GM19324 (cell line): ENCODE measurements at regions not wholly inside any gene's neighbourhood (a gene's known extent, or its start where the extent isn't known, plus 50 kb on each side); places are given as distances from the start of the nearest gene placed in this dataset.
"Not testable (repeated sequence)": the region's sequence is repeated elsewhere in the genome, so short reads cannot be mapped to it uniquely, and the experiment has no call there.

Source experiments
- ATAC-seq: cut with Tn5 transposase; IDR thresholded peaks from one replicate; pipeline ENCODE4 v1.9.1; 2021; ENCODE audit warnings: mild to moderate bottlenecking, moderate library complexity; ENCODE audit not compliant: unreplicated experiment, low FRiP score

GRCh38 chr16:10312784-10313724 lies 72.8 kb upstream of the ATF7IP2 start:
- ATAC-seq: peak; percentile 73

DNA sequence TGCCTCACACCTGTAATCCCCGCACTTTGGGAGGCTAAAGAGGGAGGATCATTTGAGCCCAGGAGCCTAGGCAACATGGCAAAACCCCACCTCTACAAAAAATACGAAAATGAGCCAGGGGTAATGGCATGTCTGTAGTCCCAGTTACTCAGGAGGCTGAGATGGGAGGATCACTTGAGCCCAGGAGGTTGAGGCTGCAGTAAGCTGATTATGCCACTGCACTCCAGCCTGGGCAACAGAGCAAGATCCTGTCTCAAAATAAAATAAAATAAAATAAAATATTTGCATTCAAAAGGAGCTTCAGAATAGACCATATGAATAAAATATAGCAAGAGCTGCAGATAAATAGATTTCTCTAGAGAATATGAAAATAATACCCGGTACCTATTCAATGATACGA lies 71.5 kb upstream of the ATF7IP2 start:
- no peak for ATAC-seq

DNA sequence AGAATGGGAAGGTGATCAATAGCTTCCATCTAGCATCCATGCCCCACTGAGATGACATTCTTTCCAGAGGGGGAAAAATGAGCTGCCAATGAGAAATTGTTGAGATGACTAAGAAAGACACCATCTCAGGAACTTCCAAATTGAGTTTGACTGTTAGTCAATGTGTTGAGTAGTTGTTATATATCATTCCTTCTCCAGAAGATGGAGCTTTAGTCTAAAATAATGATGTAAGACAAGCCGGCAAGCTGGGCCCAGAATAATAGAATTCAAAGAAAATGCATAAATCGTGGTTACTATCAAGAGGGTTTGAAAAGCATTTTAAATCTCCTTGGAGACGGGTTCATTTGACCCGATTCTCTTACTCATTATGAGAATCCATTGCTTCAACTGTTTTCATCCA lies 71.0 kb upstream of the ATF7IP2 start:
- ATAC-seq: no peak

DNA sequence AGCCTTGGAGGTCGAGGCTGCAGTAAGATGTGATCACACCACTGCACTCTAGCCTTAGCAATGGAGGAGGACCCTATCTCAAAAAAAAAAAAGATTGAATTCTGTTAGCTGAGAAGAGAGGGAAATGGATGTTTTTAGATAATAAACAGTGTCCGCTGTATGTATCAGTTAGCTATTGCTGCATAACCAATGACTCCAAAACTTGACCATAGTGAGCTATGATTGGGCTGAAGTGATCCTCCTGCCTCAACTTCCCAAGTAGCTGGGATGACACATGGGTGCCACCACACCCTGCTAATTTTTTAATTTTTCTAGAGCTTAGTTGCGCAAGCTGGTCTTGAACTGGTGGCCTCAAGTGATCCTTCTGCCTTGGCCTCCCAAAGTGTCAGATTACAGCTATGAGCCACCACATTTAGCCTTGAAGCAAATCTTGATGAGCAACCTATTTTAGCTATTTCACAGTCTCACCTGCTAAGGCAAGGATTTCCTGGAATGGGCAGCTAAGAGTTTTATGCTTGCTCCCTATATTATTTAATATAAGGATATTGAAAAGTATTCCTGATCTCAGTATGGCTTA lies 68.3 kb upstream of the ATF7IP2 start:
- ATAC-seq: no peak

GRCh38 chr16:10318798-10319500 lies 66.9 kb upstream of the ATF7IP2 start:
- no peak for ATAC-seq

DNA sequence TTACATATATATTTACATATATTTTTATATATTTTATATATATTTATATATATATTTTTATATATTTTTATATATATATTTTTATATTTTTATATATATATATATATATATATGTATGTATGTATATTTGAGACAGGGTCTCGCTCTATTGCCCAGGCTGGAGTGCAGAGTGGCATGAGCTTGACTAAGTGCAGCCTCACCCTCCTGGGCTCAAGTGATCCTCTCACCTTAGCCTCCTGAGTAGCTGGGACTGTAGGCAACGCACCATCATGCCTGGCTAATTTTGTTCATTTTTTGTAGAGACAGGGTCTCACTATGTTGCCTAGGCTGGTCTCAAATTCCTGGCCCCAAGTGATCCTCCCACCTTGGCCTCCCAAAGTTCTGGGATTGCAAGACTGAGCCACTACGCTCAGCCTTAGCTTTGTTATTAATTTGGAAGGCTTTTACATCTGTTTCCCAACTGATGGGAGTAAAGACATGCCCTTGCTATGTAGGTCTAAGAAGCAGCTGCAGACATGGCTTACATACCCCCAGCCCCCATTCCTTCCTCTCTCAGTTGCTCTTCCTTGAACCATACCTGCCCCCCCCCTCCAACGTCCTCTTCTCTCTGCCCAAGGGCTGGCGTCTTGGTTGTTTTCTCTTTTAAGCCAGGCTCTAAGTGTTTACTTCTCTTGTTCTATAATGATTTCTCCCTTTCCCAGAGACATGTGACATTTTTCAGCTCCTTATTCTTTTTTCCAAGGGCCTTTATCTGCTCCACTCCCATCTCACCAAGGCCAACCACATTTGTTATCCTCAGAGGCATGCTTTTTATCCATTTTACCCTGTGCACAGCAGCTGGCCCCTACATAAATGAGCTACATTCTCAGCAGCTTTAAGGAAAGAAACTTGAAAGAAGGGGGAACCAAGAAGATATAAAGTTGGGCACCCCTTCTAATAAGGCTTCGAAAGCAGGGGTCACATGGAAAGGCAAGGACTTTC lies 64.2 kb upstream of the ATF7IP2 start:
- no peak for ATAC-seq

DNA sequence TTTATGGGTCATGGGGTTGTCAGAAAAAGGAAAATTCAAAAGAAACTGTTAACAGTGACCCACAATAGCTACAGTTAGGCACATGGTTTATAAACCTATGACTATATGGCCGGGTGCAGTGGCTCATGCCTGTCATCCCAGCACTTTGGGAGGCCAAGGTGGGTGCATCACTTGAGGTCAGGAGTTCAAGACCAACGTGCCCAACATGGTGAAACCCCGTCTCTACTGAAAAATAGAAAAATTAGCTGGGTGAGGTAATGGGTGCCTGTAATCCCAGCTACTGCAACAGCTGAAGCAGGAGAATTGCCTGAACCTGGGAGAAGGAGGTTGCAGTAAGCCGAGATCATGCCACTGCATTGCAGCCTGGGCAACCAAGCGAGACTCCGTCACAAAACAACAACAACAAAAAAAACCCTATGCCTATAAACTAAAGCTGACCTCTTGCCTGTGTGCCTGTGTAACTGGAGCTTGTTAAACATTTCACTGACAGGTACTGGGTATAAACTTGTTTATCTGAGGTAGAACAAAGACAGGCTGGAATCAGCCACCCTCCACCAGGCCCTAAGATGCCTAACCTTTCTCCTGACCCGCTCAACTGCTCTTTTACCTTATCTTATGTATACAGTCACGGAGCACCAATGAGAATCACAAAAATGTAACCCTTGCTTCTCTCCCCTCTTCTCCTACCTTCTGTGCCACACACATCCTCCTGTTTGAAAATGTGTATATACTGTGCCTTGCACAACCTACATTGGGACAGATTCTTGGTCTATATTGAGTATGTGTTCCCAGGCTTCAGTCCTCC lies 62.9 kb upstream of the ATF7IP2 start:
- ATAC-seq: no peak

- ATAC-seq: no peak
These were observed 62.4 kb upstream of the ATF7IP2 start for GRCh38 chr16:10323528-10323869.

DNA sequence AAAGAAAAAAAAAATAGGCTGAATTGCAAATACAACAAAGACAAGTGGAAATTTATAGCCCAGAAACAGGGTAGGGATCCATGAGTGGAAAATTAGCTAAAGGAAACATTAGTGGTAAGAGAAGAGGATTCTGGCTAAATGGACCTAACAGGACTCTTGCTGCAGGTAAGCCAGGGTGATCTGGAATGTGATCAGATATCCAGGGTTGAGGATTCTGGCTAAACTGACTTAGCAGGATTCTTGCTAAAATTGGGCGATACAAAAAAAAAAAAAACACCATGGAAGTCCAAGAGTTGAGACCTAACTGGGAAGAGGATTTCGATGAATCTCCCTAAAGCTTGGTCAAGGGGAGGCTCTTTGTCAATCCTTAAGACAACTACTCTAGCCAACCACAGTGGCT lies 61.7 kb upstream of the ATF7IP2 start:
- no peak for ATAC-seq

DNA sequence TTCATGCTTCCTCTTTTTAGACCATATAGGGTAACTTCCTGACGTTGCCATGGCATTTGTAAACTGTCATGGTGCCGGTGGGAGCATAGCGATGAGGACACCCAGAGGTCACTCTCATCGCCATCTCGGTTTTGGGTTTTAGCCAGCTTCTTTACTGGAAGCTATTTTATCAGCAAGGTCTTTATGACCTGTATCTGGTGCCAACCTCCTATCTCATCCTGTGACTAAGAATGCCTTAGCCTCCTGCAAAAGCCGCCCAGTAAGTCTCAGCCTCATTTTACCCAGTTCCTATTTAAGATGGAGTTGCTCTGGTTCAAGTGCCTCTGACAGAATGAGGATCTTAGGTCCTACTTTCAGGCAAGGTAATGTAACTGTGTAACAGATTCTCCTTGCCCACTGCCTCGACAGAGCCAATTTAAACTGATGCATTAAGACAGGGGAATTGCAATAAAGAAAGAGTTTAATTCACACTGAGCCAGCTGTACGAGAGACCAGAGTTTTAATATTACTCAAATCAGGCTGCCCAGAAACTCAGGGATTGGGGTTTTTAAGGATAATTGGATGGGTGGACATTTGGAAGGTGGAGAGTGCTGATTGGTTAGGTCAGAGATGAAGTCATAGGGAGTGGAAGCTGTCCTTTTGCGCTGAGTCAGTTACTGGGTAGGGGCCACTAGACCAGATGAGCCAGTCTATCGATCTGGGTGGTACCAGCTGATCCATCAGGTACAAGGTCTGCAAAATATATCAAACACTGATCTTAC lies 59.9 kb upstream of the ATF7IP2 start:
- no peak for ATAC-seq

DNA sequence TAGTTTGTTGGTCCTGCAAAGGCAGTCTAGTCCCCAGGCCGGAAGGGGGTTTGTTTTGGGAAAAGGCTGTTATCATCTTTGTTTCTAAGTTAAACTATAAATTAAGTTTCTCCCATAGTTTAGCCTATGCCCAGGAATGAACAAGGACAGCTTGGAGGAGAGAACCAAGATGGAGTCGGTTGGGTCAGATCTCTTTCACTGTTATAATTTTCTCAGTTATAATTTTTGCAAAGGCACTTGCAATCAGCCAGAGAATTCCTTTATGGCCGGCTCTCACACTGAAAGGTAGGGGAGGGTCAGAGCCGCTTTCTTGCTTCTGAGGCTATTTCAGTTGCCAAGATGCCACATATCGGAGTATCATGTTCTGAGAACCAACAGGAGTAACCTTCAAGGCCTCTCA lies 59.2 kb upstream of the ATF7IP2 start:
- ATAC-seq: no peak

- ATAC-seq: not testable (repeated sequence)
These were observed 57.6 kb upstream of the ATF7IP2 start for GRCh38 chr16:10328291-10328690.

DNA sequence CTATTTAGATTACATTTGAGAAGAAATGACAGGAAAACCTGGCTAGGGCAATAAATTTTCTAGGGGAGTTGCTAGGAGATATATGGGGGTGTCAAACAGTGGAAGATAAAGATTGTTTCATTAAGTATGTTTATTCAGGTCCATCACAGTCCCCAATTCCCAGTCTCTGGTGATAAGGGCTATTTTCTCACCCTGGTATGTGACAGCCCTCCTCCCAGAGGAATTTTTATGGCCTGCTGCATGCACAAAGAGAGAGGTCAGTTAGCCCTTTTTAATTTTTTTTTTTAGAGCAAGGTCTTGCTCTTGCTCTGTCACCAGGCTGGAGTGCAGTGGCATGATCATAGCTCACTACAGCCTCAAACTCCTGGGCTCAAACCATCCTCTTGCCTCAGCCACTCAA lies 53.6 kb upstream of the ATF7IP2 start:
- ATAC-seq: no peak

DNA sequence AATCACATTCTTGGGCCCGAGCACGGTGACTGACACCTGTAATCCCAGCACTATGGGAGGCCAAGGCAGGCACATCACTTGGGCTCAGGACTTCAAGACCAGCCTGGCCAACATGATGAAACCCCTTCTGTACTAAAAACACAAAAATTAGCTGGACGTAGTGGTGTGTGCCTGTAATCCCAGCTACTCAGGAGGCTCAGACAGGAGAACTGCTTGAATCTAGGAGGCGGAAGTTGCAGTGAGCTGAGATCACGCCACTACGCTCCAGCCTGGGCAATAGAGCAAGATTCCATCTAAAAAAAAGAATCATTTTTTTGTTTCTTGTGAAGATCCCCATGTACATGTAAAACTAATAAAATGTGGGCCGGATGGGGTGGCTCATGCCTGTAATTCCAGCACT lies 53.1 kb upstream of the ATF7IP2 start:
- ATAC-seq: no peak

GRCh38 chr16:10333321-10334032 lies 52.4 kb upstream of the ATF7IP2 start:
- ATAC-seq: no peak

GRCh38 chr16:10335681-10336080 lies 50.2 kb upstream of the ATF7IP2 start:
- no peak for ATAC-seq
